Cardiac muscle cell (in vitro differentiated cells and primary cell): ENCODE measurements at regions not wholly inside any gene's neighbourhood (a gene's known extent, or its start where the extent isn't known, plus 50 kb on each side); places are given as distances from the start of the nearest gene placed in this dataset.

ENCODE experiments used
- DNase-seq, 2 donors: peaks; one replicate each; pipeline versions ENCODE4 v3.0.0 to v3.0.0-alpha.2; 2010 to 2017; ENCODE audit warnings: low read depth in 1 of 2, low spot score in 1 of 2
- H3K27ac ChIP-seq: fragments of 200-600 bp; sonication (generic); 2 replicates; pipeline ENCODE4 v1.5.1; 2016
- H3K27me3 ChIP-seq: fragments of 200-600 bp; sonication (generic); 2 replicates; pipeline ENCODE4 v1.6.0; 2016; ENCODE audit warnings: control low read depth
- H3K36me3 ChIP-seq: fragments of 200-600 bp; sonication (generic); 2 replicates; pipeline ENCODE4 v1.5.1; 2016; ENCODE audit warnings: control low read depth
- H3K4me1 ChIP-seq: fragments of 200-600 bp; sonication (generic); 2 replicates; pipeline ENCODE4 v1.8.1; 2017; ENCODE audit warnings: low read depth, mild to moderate bottlenecking, mixed run types
- H3K4me3 ChIP-seq: fragments of 200-600 bp; sonication (generic); 2 replicates; pipeline ENCODE4 v1.5.1; 2016; ENCODE audit warnings: mild to moderate bottlenecking
- H3K9me3 ChIP-seq: fragments of 200-600 bp; sonication (generic); 2 replicates; pipeline ENCODE4 v1.5.1; 2017; ENCODE audit warnings: low read depth, mild to moderate bottlenecking, control low read depth
- TF ChIP-seq, protein P1 (sequence below): IDR thresholded peaks from 2 replicates; pipeline ENCODE4 v1.5.1; 2012; ENCODE audit warnings: low read depth, mild to moderate bottlenecking, low read length

DNA sequence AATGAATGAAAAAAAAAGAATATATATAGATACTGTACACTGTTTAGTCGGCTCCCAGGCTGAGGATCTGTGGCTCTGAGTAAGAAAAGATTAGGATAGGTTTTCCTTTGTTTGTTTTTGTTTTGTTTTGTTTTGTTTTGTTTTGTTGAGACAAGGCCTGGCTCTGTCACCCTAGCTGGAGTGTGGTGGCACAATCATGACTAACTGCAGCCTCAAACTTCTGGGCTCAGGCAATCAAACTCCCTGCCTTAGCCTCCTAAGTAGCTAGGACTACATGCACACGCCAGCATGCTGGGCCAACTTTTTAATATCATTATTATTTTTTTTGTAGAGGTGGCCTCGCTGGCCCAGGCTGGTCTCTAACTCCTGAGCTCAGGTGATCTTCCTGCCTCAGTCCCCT lies 87.9 kb upstream of the PTBP2 start:
- H3K36me3 ChIP-seq: no peaks in the 10 kb centered on the region
- TF ChIP-seq, protein P1, sequence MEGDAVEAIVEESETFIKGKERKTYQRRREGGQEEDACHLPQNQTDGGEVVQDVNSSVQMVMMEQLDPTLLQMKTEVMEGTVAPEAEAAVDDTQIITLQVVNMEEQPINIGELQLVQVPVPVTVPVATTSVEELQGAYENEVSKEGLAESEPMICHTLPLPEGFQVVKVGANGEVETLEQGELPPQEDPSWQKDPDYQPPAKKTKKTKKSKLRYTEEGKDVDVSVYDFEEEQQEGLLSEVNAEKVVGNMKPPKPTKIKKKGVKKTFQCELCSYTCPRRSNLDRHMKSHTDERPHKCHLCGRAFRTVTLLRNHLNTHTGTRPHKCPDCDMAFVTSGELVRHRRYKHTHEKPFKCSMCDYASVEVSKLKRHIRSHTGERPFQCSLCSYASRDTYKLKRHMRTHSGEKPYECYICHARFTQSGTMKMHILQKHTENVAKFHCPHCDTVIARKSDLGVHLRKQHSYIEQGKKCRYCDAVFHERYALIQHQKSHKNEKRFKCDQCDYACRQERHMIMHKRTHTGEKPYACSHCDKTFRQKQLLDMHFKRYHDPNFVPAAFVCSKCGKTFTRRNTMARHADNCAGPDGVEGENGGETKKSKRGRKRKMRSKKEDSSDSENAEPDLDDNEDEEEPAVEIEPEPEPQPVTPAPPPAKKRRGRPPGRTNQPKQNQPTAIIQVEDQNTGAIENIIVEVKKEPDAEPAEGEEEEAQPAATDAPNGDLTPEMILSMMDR: no peak
- no peak overlapping the region for H3K27ac ChIP-seq
- H3K4me3 ChIP-seq: no peak overlapping the region
- no peaks in the 10 kb centered on the region for H3K4me1 ChIP-seq
- no peak for DNase-seq
- H3K27me3 ChIP-seq: no peaks in the 10 kb centered on the region
- H3K9me3 ChIP-seq: no peaks in the 10 kb centered on the region

DNA sequence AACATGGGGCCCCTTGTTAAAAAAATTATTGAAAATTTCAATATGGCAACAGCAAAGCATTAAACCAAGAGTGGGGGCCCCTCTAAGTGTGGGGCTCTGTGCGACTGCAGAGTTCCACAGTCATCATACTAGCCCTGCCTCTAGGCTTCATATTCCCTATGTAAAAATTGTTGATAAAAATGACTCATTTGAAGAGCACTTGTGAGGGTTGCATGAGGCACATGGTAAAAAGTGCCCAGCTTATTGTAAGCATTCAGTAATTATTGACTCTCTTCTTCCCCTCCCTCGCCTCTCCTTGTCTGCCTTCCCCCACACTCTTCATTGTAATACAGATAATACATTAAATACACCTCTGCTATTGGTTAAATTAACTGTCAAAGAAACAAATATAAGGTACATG lies 86.7 kb upstream of the PTBP2 start:
- H3K4me3 ChIP-seq: no peak overlapping the region
- DNase-seq: no peak
- no peak overlapping the region for H3K27ac ChIP-seq

DNA sequence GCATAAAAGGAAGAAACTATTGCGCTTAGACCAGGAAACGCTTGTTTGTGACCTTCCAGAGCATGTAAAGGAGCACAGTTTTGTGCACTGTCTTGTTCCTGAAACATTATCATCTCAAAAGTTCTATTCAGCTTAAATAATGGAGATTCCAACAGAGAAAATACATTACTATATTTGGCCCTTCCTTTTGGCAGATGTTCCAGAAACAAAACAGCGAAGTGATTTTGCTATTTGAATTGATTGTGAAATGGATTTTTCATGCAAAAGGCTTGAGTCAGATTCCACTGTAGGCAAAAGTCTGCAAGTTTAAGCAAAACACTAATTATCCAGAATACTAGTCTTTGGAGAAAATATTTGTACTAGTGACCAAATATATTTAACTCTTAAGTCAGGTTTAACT lies 80.3 kb upstream of the PTBP2 start:
- Histone ChIP-seq H3K4me3 (no peak overlapping the region), H3K27me3 (no peaks in the 10 kb centered on the region), H3K9me3 (no peaks in the 10 kb centered on the region), H3K27ac (no peak overlapping the region), H3K36me3 (no peaks in the 10 kb centered on the region), H3K4me1 (no peaks in the 10 kb centered on the region)
- TF ChIP-seq, protein P1: no peak
- peak in 1 of 2 donors; percentile 50 for DNase-seq

More for the DNA sequence above, 86.7 kb upstream of the PTBP2 start:
- TF ChIP-seq, protein P1: no peak
- Histone ChIP-seq H3K36me3 (no peaks in the 10 kb centered on the region), H3K4me1 (no peaks in the 10 kb centered on the region), H3K9me3 (no peaks in the 10 kb centered on the region), H3K27me3 (no peaks in the 10 kb centered on the region)

DNA sequence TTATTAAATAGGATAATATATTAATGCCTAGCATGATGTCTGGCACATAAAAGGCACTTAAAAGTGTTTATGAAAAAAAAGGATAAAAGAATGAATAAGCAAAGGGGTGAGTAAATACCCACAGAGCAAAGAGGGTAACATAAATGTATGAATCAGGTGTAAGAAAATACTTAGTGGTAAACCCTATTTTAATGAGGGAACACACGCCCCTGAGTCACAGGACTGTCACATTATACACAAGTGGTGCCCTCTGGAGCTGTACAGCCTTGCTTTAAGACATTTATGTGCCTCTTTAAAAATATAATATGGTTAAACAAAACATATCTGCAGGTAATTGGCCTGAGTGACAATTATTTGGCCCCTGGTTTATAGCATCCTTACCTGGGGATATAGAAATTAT lies 78.1 kb upstream of the PTBP2 start:
- H3K4me1 ChIP-seq: no peaks in the 10 kb centered on the region
- no peak overlapping the region for H3K27ac ChIP-seq

DNA sequence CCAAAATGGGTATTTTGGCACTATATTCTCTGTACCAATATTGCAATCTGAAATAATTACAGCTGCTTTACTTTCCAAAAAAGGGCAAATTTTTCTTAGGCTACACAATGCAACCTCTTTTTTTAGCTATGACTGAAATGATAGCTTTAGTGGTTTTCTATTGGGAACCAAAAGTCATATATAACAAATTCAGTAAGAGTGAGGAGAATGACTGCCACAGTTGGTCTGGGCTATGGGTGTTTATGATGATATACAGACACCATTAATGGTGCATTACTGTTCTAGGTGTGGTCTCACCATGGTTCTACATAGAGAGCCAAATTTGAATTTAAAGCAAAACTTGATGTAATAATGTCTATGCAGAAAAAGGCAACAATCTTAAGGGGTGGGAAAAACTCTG lies 72.3 kb upstream of the PTBP2 start:
- Histone ChIP-seq H3K27me3 (no peaks in the 10 kb centered on the region), H3K36me3 (no peaks in the 10 kb centered on the region), H3K4me3 (no peak overlapping the region), H3K9me3 (no peaks in the 10 kb centered on the region), H3K4me1 (no peaks in the 10 kb centered on the region), H3K27ac (no peak overlapping the region)
- no peak for DNase-seq
- TF ChIP-seq, protein P1: no peak

More for the DNA sequence above, 78.1 kb upstream of the PTBP2 start:
- Histone ChIP-seq H3K27me3 (no peaks in the 10 kb centered on the region), H3K36me3 (no peaks in the 10 kb centered on the region), H3K4me3 (no peak overlapping the region), H3K9me3 (no peaks in the 10 kb centered on the region)
- TF ChIP-seq, protein P1: no peak
- DNase-seq: no peak

DNA sequence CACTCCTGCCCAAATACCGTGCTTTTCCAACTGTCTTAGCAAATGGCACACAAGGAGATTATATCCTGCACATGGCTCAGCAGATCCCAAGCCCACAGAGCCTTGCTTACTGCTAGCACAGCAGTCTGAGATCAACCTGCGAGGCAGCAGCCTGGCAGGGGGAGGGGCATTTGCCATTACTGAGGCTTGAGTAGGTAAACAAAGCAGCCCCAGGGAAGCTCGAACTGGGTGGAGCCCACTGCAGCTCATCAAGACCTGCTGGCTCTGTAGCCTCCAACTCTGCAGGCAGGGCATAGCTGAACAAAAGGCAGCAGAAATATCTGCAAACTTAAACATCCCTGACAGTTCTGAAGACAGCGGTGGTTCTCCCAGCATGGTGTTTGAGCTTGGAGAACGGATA lies 70.1 kb upstream of the PTBP2 start:
- TF ChIP-seq, protein P1: no peak
- no peak overlapping the region for H3K27ac ChIP-seq
- no peak for DNase-seq
- no peak overlapping the region for H3K4me3 ChIP-seq
- H3K36me3 ChIP-seq: no peaks in the 10 kb centered on the region
- H3K4me1 ChIP-seq: no peaks in the 10 kb centered on the region
- H3K9me3 ChIP-seq: no peaks in the 10 kb centered on the region
- H3K27me3 ChIP-seq: no peaks in the 10 kb centered on the region
